ENCODE measurements at regions not wholly inside any gene's neighbourhood (a gene's known extent, or its start where the extent isn't known, plus 50 kb on each side); places are given as distances from the start of the nearest gene placed in this dataset.

GRCh38 chr16:73355981-73356380, 308.1 kb upstream of the ZFHX3 start:
- ChIA-PET CTCF (no interaction called here), POLR2A (no interaction called here)
- H3K27ac ChIP-seq (ENCODE audit: low read length), result no peak overlapping the region
- no peak for DNase-seq (ENCODE audit: low read depth, low spot score)
- H3K4me1 ChIP-seq (ENCODE audit: control insufficient read depth, insufficient read depth, low read length), result no peaks in the 10 kb centered on the region
- TF ChIP-seq TCF7L2 (IDR thresholded peaks at IDR 0.05; ENCODE audit: low read depth, low read length), result no peak
- no peak for TF ChIP-seq CTCF (IDR thresholded peaks at IDR 0.05)
- TF ChIP-seq SIN3A (IDR thresholded peaks at IDR 0.05; ENCODE audit: borderline replicate concordance, insufficient read depth, low read depth, low read length), result no peak
- TF ChIP-seq REST (IDR thresholded peaks at IDR 0.05; ENCODE audit: insufficient read depth in 1 of 2, low read depth in 2 of 2, low read length in 1 of 2), result no peak
- no peak for TF ChIP-seq POLR2AphosphoS5 (IDR thresholded peaks at IDR 0.05; ENCODE audit: low read depth, low read length)
- in situ Hi-C loops (cut with HindIII; ENCODE audit: low pct_unique_long_range_greater_than_20kb, low sequenced_read_pairs) (no loop called here), intact Hi-C loops (cut with micrococcal nuclease; ENCODE audit: unreplicated experiment) (no loop called here)
- H3K9me3 ChIP-seq (ENCODE audit: control insufficient read depth, insufficient read depth, low read depth, low read length), result no peaks in the 10 kb centered on the region
- no peak overlapping the region for H3K4me3 ChIP-seq (ENCODE audit: low read depth in 2 of 2, low read length in 2 of 2)
- H3K27me3 ChIP-seq (ENCODE audit: control insufficient read depth, insufficient read depth, low read length), result peaks cover 2% of the 10 kb centered on the region; the same call in 1 of the 2 replicates
- BruUV-seq (replicated peaks), result no TSS peak
- no peak for ATAC-seq
- H3K36me3 ChIP-seq (ENCODE audit: control insufficient read depth, insufficient read depth, low read length), result no peaks in the 10 kb centered on the region

GRCh38 chr16:73354434-73354833, 306.5 kb upstream of the ZFHX3 start:
- ChIA-PET POLR2A (no interaction called here), CTCF (no interaction called here)
- Histone ChIP-seq H3K9me3 (ENCODE audit: control insufficient read depth, insufficient read depth, low read depth, low read length) (no peaks in the 10 kb centered on the region), H3K36me3 (ENCODE audit: control insufficient read depth, insufficient read depth, low read length) (no peaks in the 10 kb centered on the region), H3K4me1 (ENCODE audit: control insufficient read depth, insufficient read depth, low read length) (no peaks in the 10 kb centered on the region), H3K27ac (ENCODE audit: low read length) (no peak overlapping the region), H3K4me3 (ENCODE audit: low read depth in 2 of 2, low read length in 2 of 2) (no peak overlapping the region), H3K27me3 (ENCODE audit: control insufficient read depth, insufficient read depth, low read length) (peaks cover 2% of the 10 kb centered on the region; the same call in 1 of the 2 replicates)
- BruUV-seq (replicated peaks), result no TSS peak
- TF ChIP-seq POLR2AphosphoS5 (IDR thresholded peaks at IDR 0.05; ENCODE audit: low read depth, low read length) (no peak), CTCF (IDR thresholded peaks at IDR 0.05) (no peak), REST (IDR thresholded peaks at IDR 0.05; ENCODE audit: insufficient read depth in 1 of 2, low read depth in 2 of 2, low read length in 1 of 2) (no peak), SIN3A (IDR thresholded peaks at IDR 0.05; ENCODE audit: borderline replicate concordance, insufficient read depth, low read depth, low read length) (no peak), TCF7L2 (IDR thresholded peaks at IDR 0.05; ENCODE audit: low read depth, low read length) (no peak)
- in situ Hi-C loops (cut with HindIII; ENCODE audit: low pct_unique_long_range_greater_than_20kb, low sequenced_read_pairs) (no loop called here), intact Hi-C loops (cut with micrococcal nuclease; ENCODE audit: unreplicated experiment) (no loop called here)
- DNase-seq (ENCODE audit: low read depth, low spot score), result no peak
- ATAC-seq, result no peak

Measured in Panc1 (cell line).